GM23338 (cell line): ENCODE measurements at regions not wholly inside any gene's neighbourhood (a gene's known extent, or its start where the extent isn't known, plus 50 kb on each side); places are given as distances from the start of the nearest gene placed in this dataset.

Source experiments
- ATAC-seq: fragments of 200-7000 bp; cut with Tn5 transposase; 3 replicates; pipeline ENCODE4 v1.9.1; 2020
- DNase-seq: peaks from one replicate; pipeline ENCODE4 v3.0.0-alpha.2; 2015; ENCODE audit warnings: low spot score
- H2AFZ ChIP-seq: fragments of 200-600 bp; sonication (generic); 2 replicates; pipeline ENCODE4 v1.8.0; 2016; ENCODE audit warnings: antibody characterized with exemption, mild to moderate bottlenecking, moderate library complexity
- H3F3A ChIP-seq: fragments of 200-600 bp; sonication (generic); replicated peaks from 2 replicates; pipeline ENCODE4 v1.8.0; 2017; ENCODE audit warnings: antibody characterized with exemption, mixed run types, low read depth
- H3K27ac ChIP-seq: fragments of 200-600 bp; sonication (generic); 2 replicates; pipeline ENCODE4 v1.6.1; 2016; ENCODE audit warnings: low read depth
- H3K27me3 ChIP-seq: fragments of 200-600 bp; sonication (generic); 2 replicates; pipeline ENCODE4 v1.8.0; 2016; ENCODE audit warnings: mild to moderate bottlenecking, mixed run types, moderate library complexity; ENCODE audit not compliant: insufficient read depth
- H3K36me3 ChIP-seq: fragments of 200-600 bp; sonication (generic); 2 replicates; pipeline ENCODE4 v1.8.0; 2016; ENCODE audit warnings: mild to moderate bottlenecking; ENCODE audit not compliant: insufficient read depth
- H3K4me1 ChIP-seq: fragments of 200-600 bp; sonication (generic); 2 replicates; pipeline ENCODE4 v1.8.0; 2016; ENCODE audit warnings: mild to moderate bottlenecking, moderate library complexity; ENCODE audit not compliant: insufficient read depth
- H3K4me2 ChIP-seq: fragments of 200-600 bp; sonication (generic); 2 replicates; pipeline ENCODE4 v1.7.1; 2017; ENCODE audit warnings: mixed run types
- H3K4me3 ChIP-seq: fragments of 200-600 bp; sonication (generic); 2 replicates; pipeline ENCODE4 v1.6.1; 2016; ENCODE audit warnings: mixed run types
- H3K79me2 ChIP-seq: fragments of 200-600 bp; sonication (generic); replicated peaks from 2 replicates; pipeline ENCODE4 v1.8.0; 2017; ENCODE audit warnings: mild to moderate bottlenecking; ENCODE audit not compliant: insufficient read depth
- H3K9me2 ChIP-seq: fragments of 200-600 bp; sonication (generic); 2 replicates; pipeline ENCODE4 v1.8.0; 2017; ENCODE audit not compliant: insufficient read depth
- H4K20me1 ChIP-seq: fragments of 200-600 bp; sonication (generic); replicated peaks from 2 replicates; pipeline ENCODE4 v1.8.0; 2017; ENCODE audit warnings: mild to moderate bottlenecking; ENCODE audit not compliant: insufficient read depth
- H3K27ac Mint-ChIP-seq: 2 replicates; pipeline ENCODE4 v1.8.0; 2020; ENCODE audit warnings: inconsistent platforms, mild to moderate bottlenecking, moderate library complexity, mixed read lengths
- H3K27me3 Mint-ChIP-seq: 3 replicates; pipeline ENCODE4 v1.8.0; 2022; ENCODE audit warnings: low read depth, mild to moderate bottlenecking, moderate library complexity, mixed read lengths, inconsistent platforms; ENCODE audit not compliant: insufficient read depth, poor library complexity
- H3K36me3 Mint-ChIP-seq: 3 replicates; pipeline ENCODE4 v1.8.0; 2021; ENCODE audit warnings: low read depth, mild to moderate bottlenecking, inconsistent platforms, moderate library complexity, mixed read lengths
- H3K4me1 Mint-ChIP-seq: 3 replicates; pipeline ENCODE4 v1.8.0; 2020; ENCODE audit warnings: mild to moderate bottlenecking, inconsistent platforms, mixed read lengths
- H3K4me3 Mint-ChIP-seq: 3 replicates; pipeline ENCODE4 v1.8.0; 2021; ENCODE audit warnings: moderate library complexity, mild to moderate bottlenecking, inconsistent platforms, mixed read lengths
- H3K9me3 Mint-ChIP-seq: 3 replicates; pipeline ENCODE4 v1.8.0; 2020; ENCODE audit warnings: moderate library complexity, mild to moderate bottlenecking, inconsistent platforms, mixed read lengths
- CTCF ChIP-seq, 2 experiments: fragments of 200-600 bp in 1 of 2; sonication (generic) in 1 of 2; conservative IDR thresholded peaks; 2 replicates each; pipeline versions ENCODE4 v1.5.1 to v1.6.1; 2016 to 2017; ENCODE audit warnings: antibody characterized with exemption in 2 of 2, low read depth in 2 of 2, mild to moderate bottlenecking in 2 of 2, moderate library complexity in 1 of 2
- ETS1 ChIP-seq: IDR thresholded peaks from 2 replicates; pipeline ENCODE4 v1.6.1; 2016; ENCODE audit warnings: antibody characterized with exemption
- EZH2 ChIP-seq: fragments of 200-600 bp; sonication (generic); IDR thresholded peaks from one replicate; pipeline ENCODE4 v1.8.0; 2017; ENCODE audit warnings: antibody characterized with exemption, mild to moderate bottlenecking, low read depth; ENCODE audit not compliant: unreplicated experiment
- EZH2phosphoT487 ChIP-seq: fragments of 200-600 bp; sonication (generic); IDR thresholded peaks from one replicate; pipeline ENCODE4 v1.8.1; 2018; ENCODE audit warnings: antibody characterized with exemption; ENCODE audit not compliant: unreplicated experiment
- JUNB ChIP-seq: IDR thresholded peaks from one replicate; pipeline ENCODE4 v1.6.1; 2016; ENCODE audit warnings: antibody characterized with exemption; ENCODE audit not compliant: unreplicated experiment
- NANOG ChIP-seq: IDR thresholded peaks from 2 replicates; pipeline ENCODE4 v1.6.1; 2016; ENCODE audit warnings: antibody characterized with exemption, borderline replicate concordance
- POLR2AphosphoS5 ChIP-seq: IDR thresholded peaks from 2 replicates; pipeline ENCODE4 v1.6.1; 2016; ENCODE audit warnings: antibody characterized with exemption, low read depth
- REST ChIP-seq: IDR thresholded peaks from one replicate; pipeline ENCODE4 v1.6.1; 2018; ENCODE audit warnings: antibody characterized with exemption; ENCODE audit not compliant: unreplicated experiment
- ZNF114 ChIP-seq: fragments of 250-450 bp; sonication (Bioruptor Pico); IDR thresholded peaks from 2 replicates; pipeline ENCODE4 v1.5.0; 2020; ENCODE audit warnings: mild to moderate bottlenecking, moderate library complexity
- ZNF331 ChIP-seq: fragments of 250-450 bp; sonication (Bioruptor Pico); IDR thresholded peaks from 2 replicates; pipeline ENCODE4 v1.5.0; 2020; ENCODE audit warnings: low read depth, mild to moderate bottlenecking, moderate library complexity
- ZNF462 ChIP-seq: fragments of 250-450 bp; sonication (Bioruptor Pico); IDR thresholded peaks from 2 replicates; pipeline ENCODE4 v1.5.0; 2020; ENCODE audit warnings: mild to moderate bottlenecking, moderate library complexity

- Mint-ChIP-seq H3K4me1 (peaks cover 22% of the 10 kb centered on the region), H3K27ac (no peak overlapping the region), H3K27me3 (peaks cover 4% of the 10 kb centered on the region), H3K4me3 (no peak overlapping the region), H3K9me3 (peaks cover 11% of the 10 kb centered on the region), H3K36me3 (peaks cover 13% of the 10 kb centered on the region)
- Histone ChIP-seq H4K20me1 (no peaks in the 10 kb centered on the region), H3K9me2 (no peaks in the 10 kb centered on the region), H3K4me2 (peak overlapping the region; percentile 19), H3F3A (no peaks in the 10 kb centered on the region), H3K36me3 (no peaks in the 10 kb centered on the region), H3K4me3 (no peak overlapping the region), H3K27me3 (no peaks in the 10 kb centered on the region), H2AFZ (no peak overlapping the region; the same call in 1 of the 2 replicates), H3K27ac (no peak overlapping the region), H3K79me2 (no peaks in the 10 kb centered on the region), H3K4me1 (peaks cover 23% of the 10 kb centered on the region)
- peak; percentile 62 for ATAC-seq
- DNase-seq: peak; percentile 24
- TF ChIP-seq ZNF114 (CRISPR knock-in tag): no peak
- TF ChIP-seq CTCF (conservative IDR thresholded peaks at IDR 0.05; ENCODE audit: low read depth in 2 of 2): no peak
- TF ChIP-seq JUNB: no peak
- no peak for TF ChIP-seq EZH2
- TF ChIP-seq NANOG: no peak
- no peak for TF ChIP-seq EZH2phosphoT487
- no peak for TF ChIP-seq POLR2AphosphoS5
- TF ChIP-seq ZNF462 (CRISPR knock-in tag): no peak
- TF ChIP-seq REST: no peak
- TF ChIP-seq ETS1: no peak
- no peak for TF ChIP-seq ZNF331 (CRISPR knock-in tag)
These were observed 123.8 kb upstream of the CMC1 start for GRCh38 chr3:28117598-28117997.
